RKO (cell line): ENCODE measurements at regions not wholly inside any gene's neighbourhood (a gene's known extent, or its start where the extent isn't known, plus 50 kb on each side); places are given as distances from the start of the nearest gene placed in this dataset.

Experiments
- DNase-seq: peaks from one replicate; pipeline ENCODE4 v3.0.0-alpha.2; 2016; ENCODE audit warnings: low spot score

- no peak for DNase-seq
Measured at GRCh38 chr16:55116165-55116920, 185.7 kb downstream of the IRX5 start.

DNA sequence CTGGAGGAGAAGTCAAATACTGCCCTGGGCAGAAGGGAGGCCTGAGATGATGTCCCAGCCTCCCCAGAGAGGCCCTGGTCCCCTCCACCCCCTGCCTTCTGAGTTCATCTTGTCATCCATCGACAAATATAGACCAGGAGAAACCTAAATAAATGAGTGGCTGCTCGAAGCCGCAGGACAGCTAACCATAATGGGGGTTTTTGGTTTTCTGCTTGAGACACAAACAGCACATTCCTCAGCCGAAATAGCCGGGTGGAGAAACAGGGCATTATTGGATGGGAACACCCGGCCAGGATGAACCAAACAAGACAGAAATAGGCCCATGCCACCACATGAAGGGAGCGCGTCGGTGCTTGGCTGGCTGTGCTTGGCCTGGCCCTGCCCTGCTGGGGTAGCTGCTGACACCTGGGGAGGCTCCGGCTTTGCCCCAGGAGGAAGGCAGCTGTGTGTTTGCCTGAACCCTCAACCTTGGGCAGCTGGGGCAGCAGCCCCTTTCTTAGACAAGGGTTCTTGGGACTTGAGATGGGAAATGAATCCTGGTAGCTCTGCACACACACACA is 188.1 kb downstream of the IRX5 start:
- DNase-seq: no peak

- DNase-seq: no peak
Measured at GRCh38 chr16:55120408-55120807, 189.7 kb downstream of the IRX5 start.

DNA sequence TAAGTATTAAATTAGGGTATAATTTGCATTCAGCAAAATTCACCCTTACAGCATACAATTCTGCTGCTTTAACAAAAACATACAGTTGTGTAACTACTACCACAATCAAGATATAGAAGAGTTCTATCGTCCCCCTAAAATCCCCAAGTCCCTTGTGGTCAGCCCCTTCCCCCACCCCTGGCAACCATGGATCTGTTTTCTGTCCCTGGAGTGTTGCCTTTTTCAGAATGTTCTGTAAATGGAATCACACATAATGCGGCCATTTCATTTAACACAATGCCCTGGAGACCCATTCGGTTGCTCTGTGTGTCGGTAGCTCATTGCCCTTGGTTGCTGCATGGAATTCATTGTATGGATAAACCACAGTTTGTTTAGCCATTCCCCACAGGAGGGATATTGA is 190.2 kb downstream of the IRX5 start:
- DNase-seq: no peak

DNA sequence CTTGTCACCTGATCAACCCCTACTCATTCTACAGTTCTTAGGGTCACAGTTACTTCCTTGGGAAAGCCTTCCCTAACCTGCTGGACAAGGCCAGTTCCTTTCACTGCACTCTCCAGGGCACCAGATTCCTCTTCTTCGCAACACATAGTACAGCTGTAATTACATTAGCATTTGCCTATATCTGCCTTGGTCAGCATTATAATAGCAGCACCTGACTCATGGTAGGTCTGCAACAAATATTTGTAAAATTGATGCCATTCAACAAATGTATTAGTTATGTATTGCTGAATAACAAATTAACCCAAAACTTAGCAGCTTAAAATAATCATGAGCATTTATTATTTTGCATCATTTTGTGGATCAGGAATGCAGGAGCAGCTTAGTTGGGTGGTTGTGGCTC is 193.0 kb downstream of the IRX5 start:
- DNase-seq: no peak

- no peak for DNase-seq
Measured at GRCh38 chr16:55125818-55126385, 195.2 kb downstream of the IRX5 start.

- DNase-seq: no peak
Measured at GRCh38 chr16:55126456-55126855, 195.8 kb downstream of the IRX5 start.

DNA sequence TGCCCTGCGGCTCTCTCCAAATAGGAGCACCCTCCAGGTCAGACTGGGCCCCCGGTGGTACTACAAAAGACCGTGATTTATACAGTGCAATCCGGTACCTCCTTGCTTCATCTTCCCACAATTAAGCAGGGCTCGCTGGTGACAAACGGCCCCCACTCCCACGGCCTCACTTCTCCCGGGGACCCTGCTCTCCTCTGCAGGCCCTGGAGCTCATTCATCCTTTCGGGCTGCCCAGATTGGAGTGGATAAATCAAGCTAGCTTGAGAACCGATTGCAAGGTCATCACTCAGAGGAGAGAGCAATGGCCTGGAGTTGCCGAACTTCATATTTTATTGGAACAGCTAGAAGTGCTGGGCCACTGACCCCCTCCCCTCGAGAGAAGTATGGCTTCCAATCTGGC is 193.5 kb upstream of the IRX6 start:
- no peak for DNase-seq

DNA sequence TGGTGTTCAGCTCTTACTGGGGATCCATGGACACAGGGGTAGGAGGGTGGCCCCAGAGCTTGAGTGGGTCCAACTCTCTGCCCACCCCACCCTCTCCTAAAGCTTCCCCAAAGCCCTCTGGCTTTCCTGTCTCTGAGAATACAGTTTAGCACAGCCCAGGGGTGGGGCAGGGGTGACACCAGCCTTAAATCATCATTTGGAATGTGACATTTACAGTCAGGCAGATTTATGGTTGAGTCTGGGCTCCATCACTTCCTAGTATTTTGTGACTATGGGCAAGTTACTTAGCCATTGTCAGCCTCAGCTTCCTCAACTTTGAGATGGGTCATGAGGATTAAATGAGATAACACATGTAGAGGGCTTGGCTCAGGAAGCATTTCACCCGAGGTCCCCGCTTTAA is 193.1 kb upstream of the IRX6 start:
- no peak for DNase-seq

- no peak for DNase-seq
Measured at GRCh38 chr16:55133654-55134053, 190.3 kb upstream of the IRX6 start.

DNA sequence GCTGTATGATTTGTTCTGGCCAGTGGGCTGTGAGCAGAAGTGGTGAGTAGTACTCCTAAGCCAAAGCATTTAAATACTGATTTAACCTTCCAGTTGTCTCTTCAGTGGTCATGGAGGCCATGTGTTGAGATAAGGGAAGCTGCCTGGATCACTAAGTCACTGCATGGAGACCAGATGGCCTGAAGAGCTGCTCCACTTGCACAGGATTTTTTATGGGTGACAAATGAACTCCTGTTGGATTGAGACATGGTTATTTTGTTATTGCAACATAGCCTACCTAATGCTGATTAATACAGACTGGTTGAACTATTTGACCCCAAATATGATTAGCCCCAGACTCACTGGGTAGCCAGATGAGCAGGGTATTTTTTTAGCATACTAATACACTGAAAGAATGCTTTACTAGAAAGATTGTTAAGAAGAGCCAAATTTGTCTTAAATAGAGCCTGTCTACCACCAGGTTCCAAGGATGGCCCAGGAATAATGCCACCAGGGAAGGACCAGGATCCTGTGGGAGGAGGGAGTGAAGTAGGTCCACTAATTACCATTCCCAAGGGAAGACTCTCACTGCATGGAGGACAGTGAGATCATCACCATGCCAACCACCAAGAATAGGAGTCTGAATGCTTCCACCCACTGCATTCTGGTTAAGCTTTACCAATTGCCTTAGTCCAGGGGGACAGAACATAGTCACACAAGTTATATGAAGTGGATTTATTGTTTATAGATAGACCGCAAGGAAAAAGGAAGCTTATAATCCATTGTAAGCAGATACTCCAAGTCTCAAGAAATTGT is 187.4 kb upstream of the IRX6 start:
- no peak for DNase-seq

GRCh38 chr16:55138298-55138697 is 185.7 kb upstream of the IRX6 start:
- no peak for DNase-seq

DNA sequence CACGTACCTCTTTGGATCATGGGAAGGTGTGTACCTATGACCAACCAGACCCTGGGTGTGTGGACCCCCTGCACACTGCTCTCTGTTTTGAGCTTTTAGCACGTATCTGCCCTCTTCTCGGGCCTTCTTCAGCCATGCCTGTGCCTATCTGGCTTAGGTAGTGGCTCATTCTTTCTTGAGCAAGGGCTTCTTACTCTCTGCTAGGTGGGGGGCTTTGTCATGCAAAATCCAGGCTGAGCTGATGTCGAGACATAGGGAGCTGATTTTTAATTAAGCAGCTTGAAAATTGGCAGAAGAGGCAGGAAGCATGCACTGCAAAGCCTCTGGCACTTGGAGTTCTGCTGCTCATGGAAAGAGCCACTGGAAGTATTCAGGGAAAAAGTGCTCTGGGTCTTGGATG is 181.6 kb upstream of the IRX6 start:
- DNase-seq: no peak

DNA sequence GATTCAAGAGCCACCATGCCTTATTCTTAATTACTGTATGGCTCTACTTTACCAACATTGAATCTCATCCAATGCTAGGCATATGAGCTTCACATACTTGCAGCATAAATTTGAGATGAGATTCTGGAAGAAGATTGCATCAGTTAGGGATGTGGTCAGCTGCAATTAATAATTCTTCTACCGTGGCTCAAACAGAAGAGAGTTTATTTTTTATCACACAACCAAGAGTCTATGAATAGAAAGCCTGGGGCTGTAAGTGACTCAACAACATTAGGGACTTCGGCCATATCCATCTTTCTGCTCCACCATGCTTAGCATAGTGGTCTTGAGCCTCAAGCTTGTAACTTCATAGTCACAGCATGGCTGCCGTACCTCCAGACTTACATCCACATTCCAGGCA is 179.4 kb upstream of the IRX6 start:
- DNase-seq: no peak

GRCh38 chr16:55145771-55146603 is 178.0 kb upstream of the IRX6 start:
- DNase-seq: no peak

GRCh38 chr16:55146966-55147365 is 177.0 kb upstream of the IRX6 start:
- no peak for DNase-seq

DNA sequence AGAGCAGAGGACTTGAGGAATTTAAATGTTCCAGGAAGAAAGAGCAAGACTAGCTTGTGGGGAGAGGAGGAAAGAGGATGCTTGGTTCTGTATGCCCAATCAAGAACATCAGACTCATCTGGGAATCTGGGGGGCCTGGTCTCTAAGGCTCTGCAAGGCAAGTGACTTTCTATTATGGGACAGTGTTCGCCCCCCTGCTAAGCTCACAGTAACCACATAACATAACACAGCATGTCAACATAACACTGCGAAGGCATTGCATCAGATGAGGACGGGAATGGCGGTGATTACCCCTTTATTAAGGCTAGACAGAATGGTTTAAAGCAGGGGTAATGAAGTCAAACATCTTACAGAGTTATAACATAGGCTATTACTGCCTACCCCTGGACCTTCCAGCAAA is 176.6 kb upstream of the IRX6 start:
- DNase-seq: no peak

DNA sequence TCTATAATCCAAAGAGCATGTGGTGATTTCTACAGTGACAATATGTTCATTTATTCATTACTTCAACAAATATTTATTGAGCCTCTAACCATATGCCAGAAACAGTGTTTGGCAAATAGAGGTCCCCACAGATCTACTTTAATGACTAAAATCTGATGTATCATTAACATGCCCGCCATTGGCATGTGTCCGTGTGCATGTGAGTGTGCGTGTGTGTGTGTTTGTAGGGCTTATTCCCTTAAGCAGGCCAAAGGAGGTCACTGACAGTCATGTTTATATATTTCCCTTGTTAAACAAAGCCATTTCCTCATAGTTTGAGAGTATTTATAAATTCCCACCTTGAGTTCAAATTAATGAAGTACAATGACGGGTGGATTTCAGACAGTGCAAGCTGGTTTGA is 174.4 kb upstream of the IRX6 start:
- DNase-seq: no peak

DNA sequence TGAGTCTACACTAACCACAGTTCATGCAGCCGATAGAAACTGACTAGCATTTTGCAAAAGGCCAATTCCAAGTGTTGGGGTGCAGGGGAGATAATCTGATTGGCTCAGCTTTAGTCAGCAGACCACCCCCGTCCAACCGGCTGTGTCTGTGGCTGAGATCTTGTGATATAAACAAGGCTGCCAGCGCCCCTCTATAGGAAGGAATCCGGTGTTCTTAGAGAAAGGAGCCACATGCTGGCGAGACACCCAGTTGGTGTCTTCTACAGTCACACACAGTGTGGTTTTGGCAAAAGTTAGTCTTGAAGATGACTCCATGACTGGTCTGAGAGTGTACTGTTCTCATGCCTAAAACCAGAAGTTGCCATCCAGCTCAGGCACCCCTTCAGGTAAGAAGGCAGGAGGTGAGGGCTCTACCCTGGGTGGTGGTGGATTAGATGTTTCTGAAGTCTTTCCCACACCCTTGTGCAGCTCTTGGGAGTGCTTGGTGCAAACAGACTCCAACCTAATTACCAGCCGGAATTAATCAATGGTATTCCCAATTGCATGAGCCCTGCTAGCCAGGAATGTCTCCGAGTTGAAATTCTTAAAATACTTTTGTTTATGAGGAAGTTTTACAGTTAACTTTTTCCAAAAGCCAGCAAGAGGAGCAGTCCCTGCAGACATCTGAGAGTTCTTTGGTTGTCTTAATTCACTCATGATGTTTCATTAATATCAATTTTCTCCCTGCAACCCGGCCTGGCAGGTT is 172.3 kb upstream of the IRX6 start:
- no peak for DNase-seq

- DNase-seq: no peak
Measured at GRCh38 chr16:55152875-55153390, 171.1 kb upstream of the IRX6 start.

GRCh38 chr16:55154262-55154661 is 169.7 kb upstream of the IRX6 start:
- no peak for DNase-seq
